HUDEP-2 (cell line): ENCODE measurements at regions not wholly inside any gene's neighbourhood (a gene's known extent, or its start where the extent isn't known, plus 50 kb on each side); places are given as distances from the start of the nearest gene placed in this dataset.

Experiments
- DNase-seq, 76 experiments: peaks; one replicate each; lab custom pipeline; 2025; ENCODE audit not compliant: unreplicated experiment in 76 of 76; lab: John Stamatoyannopoulos, UW

DNA sequence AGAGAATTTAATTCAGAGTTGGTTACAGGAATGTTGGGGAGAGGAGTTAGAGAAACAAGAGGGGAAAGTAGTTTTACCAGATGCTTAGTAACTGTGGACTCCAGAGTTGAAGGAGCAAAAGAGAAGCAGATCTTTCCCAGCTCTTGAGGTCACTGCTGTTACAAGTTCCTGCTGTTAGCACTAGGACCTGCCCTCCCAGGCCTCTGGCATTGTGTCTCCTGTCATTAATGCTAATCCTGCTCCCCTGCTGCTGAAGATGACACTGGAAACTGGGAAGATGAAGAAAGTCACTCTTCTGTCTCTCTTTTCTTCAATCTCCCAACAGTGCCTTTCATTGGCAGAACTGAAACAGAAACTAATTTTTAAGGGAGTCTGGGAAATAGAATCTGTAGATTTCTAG lies 845.6 kb downstream of the ADGRL2 start:
- no peak for DNase-seq

- DNase-seq, result no peak
Observed at GRCh38 chr1:82644186-82644915, 843.6 kb downstream of the ADGRL2 start.

GRCh38 chr1:82640352-82640751 lies 839.6 kb downstream of the ADGRL2 start:
- DNase-seq, result no peak

DNA sequence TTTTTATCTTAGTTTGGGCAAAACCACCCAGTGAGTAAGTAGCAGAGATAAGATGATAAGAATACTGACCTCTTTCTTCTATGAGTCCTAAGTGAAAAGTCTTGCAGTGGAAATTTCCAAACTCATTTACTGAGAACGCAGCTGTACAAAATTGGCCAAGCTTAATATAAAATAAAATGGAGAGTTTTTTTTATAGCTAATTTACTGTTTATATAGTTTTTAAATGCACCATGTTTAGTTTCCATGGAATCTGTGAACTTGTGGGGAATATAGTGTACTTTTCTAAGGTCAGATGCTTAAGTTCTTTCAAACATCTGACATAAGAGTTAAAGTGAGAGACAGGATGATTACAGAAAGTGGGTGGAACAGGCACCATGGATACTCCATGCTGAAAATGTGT lies 833.5 kb downstream of the ADGRL2 start:
- DNase-seq, result no peak

- no peak for DNase-seq
Observed at GRCh38 chr1:82632155-82632554, 831.4 kb downstream of the ADGRL2 start.

DNA sequence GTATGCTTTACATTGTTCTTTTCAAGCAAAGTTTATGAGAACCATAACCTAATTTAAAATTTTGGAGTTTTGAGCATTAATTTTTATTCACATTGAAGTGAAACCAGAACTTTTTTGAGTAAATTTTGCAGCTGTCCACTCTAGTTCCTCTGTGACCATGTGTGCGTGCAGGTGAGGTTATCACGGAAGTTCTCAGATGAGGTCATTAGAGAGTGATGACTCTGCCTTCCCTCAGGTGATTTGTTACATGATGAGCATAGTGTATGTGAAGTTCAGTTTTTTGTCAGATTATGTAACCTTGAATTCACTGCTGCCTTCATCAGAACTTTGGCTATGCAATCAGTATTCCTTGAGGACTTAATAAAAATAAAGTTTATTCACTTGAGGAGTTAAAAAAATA lies 828.2 kb downstream of the ADGRL2 start:
- DNase-seq, result no peak

- no peak for DNase-seq
Observed at GRCh38 chr1:82625537-82625936, 824.8 kb downstream of the ADGRL2 start.

GRCh38 chr1:82621076-82621475 lies 820.3 kb downstream of the ADGRL2 start:
- no peak for DNase-seq

GRCh38 chr1:82614090-82614489 lies 813.4 kb downstream of the ADGRL2 start:
- no peak for DNase-seq

DNA sequence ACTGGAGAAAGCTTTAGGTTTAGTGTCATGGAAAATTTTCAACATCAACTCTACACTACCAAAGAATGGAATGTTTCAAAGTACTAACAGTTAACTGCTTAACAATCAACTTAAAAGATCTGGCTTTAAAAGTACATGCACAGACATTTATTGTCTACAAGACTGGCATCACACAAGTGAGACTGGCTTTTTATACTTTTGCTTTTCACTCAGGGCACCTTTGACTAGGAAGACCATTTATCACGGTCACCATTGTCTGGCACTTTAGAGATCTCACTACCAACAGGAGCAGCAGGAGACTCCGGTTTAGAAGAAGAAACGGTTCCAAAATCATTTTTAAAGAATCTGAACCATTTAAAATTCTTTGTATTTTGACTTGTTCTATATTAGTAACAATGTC lies 812.3 kb downstream of the ADGRL2 start:
- no peak for DNase-seq

GRCh38 chr1:82606546-82606945 lies 805.8 kb downstream of the ADGRL2 start:
- DNase-seq, result no peak

DNA sequence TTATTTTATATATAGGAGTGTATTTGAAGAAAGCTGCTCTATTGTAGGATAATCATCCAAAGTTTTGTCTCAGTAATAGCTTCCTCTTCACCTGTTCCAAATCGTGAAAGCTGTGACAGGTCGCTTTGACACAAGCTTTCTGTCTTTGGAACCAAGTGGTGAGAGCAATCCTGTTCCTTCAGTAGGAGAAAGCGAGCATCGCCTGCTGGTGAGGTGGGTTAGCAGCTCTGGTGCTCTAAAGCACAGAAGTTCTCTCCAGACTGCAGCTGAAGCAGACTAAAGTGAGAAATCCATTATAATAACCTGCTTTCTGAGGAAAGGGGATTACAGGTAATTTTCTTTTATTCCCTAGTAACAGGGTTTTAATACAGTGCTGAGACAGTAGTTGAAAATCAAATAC lies 803.8 kb downstream of the ADGRL2 start:
- peak in 1 of 76 experiments; percentile 22 for DNase-seq

DNA sequence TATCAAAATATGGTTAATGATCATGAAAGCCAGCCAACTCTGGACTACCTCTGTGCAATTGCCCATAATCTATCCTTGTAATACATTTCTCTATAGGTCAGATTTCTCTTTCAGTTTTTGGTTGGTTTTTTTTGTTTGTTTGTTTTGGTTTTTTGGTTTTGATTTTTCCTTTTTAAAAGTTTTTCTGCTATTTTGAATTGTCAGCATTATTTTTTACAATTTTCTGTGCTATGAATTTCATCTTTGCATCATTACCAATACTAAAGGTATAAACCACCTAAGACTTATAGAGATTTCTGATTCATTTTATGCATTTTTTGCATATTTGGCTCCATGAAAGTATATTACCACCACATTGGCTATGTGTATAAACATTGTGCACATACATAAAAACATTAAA lies 799.6 kb downstream of the ADGRL2 start:
- DNase-seq, result no peak

DNA sequence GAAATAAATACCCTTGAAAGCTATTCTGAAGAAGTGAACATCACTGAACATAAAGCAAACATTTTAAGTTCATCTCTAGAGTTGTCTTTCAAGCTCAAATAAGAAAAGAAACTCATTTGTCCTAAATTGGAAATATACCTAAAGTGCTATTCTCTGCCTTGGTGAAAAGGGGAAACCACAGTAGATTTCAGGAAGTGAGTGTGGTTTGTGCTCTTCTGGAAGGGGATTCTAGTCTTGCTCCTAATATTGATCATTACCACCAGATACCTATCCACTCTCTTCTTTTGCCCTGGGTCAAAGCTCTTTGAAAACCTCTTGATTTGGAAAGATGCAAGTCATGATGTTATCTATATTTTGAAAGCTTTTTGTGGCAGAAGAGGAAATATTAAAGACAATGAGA lies 798.1 kb downstream of the ADGRL2 start:
- DNase-seq, result no peak

DNA sequence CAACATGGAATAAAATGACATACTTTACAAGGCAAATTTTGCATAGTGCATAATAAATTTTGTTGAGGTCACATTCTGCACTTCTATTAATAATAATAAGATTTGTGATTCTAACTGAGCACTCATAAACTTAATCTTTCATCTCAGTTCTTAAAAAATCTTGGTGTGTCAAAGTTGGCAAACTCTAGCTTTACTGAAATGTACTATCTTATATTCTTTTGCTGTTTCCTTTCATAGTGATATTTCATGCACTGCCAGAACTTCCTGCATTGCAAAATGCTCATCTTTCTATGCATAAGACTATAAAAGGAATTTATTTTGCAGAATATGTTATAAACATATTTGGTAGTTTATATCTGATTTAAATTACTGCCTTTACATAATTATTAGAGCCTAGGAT lies 797.6 kb downstream of the ADGRL2 start:
- DNase-seq, result no peak

DNA sequence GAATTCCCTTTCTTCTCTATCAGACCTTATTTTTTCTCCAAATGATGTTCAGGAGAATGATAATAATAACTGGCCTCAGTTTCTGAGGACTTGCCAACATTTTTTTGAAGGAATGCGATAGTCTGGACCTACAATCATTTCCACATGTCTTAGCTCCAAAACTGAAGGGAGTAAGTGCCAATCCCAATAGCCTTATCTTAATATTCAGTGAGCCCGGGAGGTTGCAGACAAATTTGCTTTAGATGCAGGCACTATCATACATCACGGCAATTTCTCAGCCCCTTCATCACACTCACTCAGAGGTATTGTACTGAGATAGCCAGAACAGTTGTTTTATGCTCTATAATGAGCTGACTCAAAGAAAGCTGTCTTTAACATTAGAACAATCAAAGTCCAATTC lies 796.9 kb downstream of the ADGRL2 start:
- no peak for DNase-seq

DNA sequence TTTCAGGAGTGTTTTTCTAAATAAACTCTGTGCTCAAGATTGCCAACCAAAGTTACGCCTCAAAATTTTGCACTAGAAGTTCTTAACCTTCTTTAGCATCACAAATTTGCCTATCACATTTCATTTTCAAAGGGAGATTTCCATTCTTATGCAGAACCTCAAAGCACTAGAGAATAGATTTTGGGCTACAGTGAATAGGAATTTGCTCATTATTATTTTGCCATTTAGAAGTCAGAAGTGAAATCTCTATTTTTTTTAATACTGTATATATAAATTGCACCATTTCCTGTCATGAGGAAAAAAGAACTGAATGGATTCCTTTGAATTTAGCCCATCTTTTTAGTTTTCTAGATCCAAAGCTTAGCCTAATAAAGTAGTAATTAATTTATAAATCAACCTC lies 796.4 kb downstream of the ADGRL2 start:
- no peak for DNase-seq

- DNase-seq, result no peak
Observed at GRCh38 chr1:82593561-82593960, 792.8 kb downstream of the ADGRL2 start.

DNA sequence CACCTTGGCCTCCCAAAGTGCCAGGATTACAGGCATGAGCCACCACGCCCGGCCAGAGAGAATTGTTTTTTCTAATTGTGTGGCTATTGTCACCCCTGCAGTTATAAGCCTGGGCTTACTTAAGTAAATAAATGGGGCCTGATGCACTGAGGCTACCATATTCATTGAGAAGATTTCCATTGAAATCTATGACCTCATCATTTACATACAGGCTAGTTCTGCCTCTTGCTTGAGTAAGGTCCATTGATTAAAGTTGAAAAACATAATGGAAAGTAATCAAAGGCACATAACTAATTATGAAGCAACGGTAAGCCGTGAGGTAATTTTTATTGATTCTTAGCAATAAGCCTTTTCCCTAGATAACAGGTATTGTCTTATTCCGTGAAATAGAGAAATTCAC lies 788.9 kb downstream of the ADGRL2 start:
- DNase-seq, result no peak

- no peak for DNase-seq
Observed at GRCh38 chr1:82587371-82587770, 786.6 kb downstream of the ADGRL2 start.

DNA sequence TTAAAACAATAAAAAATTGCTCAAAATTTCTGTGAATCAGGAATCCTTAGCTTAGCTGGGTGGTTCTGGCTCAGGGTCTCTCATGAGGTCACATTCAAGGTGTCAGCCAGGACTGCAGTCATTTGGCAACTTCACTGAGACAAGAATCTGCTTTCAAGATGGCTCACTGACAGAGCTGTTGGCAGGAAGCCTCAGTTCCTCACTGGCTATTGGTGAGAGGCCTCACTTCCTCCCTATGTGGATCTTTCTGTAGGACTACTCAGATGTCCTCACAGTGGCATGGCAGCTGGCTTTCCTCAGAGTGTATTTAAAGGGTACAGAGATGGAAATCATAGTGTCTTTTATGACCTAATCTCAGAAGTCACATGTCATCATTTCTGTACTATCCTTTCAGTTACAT lies 785.7 kb downstream of the ADGRL2 start:
- no peak for DNase-seq

GRCh38 chr1:82582347-82582746 lies 781.6 kb downstream of the ADGRL2 start:
- DNase-seq, result no peak

DNA sequence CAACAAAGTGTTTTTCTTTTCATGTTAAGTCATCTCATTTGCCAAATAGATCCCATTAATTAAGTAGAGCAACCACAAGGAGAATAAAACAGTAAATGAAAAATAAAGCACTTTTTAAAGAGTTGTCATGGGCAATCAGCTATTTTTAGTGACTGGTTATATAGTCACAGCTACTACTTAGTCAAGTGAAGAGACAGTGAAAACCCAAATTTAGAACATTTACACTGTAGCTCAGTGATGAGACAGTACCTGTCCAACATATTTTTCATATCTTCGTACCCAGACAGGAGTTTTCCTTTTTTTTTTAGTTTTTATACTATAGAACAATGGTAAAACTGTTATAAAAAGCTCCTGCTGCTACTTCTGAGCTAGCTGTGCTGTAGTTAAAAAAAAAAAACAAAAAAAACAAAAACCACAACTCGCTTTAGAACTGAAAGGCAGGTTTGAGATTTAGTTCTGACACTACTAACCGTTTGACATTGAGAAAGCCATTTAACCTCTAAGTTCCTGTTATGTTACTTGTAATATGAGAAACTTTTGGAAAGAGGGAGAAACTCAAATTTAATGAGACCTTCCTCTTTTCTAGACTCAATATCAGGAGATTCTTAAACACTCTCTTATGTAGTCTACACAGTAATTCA lies 777.5 kb downstream of the ADGRL2 start:
- no peak for DNase-seq
